Activated T-cell treated with anti-CD3 and anti-CD28 coated beads, Interleukin-2, amount 50 U/mL, for 72 hours (primary cell): ENCODE measurements at regions not wholly inside any gene's neighbourhood (a gene's known extent, or its start where the extent isn't known, plus 50 kb on each side); places are given as distances from the start of the nearest gene placed in this dataset.

Experiments
- ATAC-seq, 2 donors: fragments of 150-1000 bp; cut with Tn5 transposase; replicated peaks in 1 of 2; 2 replicates each; pipeline ENCODE4 v1.10.0; 2021; ENCODE audit warnings: moderate library complexity in 2 of 2, mild to moderate bottlenecking in 1 of 2
- DNase-seq, 2 donors: peaks; one replicate each; pipeline ENCODE4 v3.0.0; 2021 to 2022; ENCODE audit warnings: mixed read lengths in 1 of 2
- H3K27ac Mint-ChIP-seq: one replicate; pipeline ENCODE4 v1.8.0; 2022; ENCODE audit warnings: mild to moderate bottlenecking, moderate library complexity, mixed read lengths
- H3K27me3 Mint-ChIP-seq: one replicate; pipeline ENCODE4 v1.8.0; 2022; ENCODE audit warnings: low read depth, mixed read lengths
- H3K36me3 Mint-ChIP-seq, 2 donors: one replicate each; pipeline ENCODE4 v1.8.0; 2022; ENCODE audit warnings: mixed read lengths in 2 of 2, mild to moderate bottlenecking in 1 of 2; ENCODE audit not compliant: insufficient read depth in 2 of 2
- H3K4me1 Mint-ChIP-seq: one replicate; pipeline ENCODE4 v1.8.0; 2022; ENCODE audit warnings: low read depth, mixed read lengths
- H3K4me3 Mint-ChIP-seq, 2 donors: one replicate each; pipeline ENCODE4 v1.8.0; 2022; ENCODE audit warnings: mild to moderate bottlenecking in 2 of 2, mixed read lengths in 2 of 2, moderate library complexity in 2 of 2
- H3K9me3 Mint-ChIP-seq, 2 donors: one replicate each; pipeline ENCODE4 v1.8.0; 2022; ENCODE audit warnings: mixed read lengths in 2 of 2

DNA sequence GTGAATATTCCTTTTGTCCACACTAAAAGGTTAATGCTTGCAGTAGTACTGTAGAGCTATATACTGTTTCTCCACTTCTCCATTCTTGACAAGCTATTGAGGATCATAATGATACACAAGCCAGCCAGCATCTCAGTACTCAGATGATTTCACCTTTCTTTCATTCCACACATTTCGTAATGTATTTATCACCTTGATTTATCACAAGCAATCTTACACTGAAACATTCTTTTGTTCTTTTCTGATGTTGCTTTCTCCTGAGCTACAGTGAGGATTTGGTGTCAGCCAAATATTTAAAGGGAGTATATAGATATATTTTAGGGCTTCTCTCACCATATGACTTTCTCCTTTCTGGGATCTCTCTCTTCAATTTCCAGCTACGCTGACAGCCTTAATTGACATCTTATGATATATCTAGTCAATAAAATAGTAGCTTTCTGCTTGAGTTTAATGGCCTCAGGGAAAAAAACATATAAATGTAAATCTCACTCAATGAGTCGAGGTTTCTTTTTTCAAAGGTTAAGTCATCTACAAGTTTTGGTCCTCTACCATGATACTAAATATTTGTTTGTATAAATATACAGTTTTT is 1327.0 kb downstream of the NSUN3 start:
- Mint-ChIP-seq H3K4me1 (no peaks in the 10 kb centered on the region), H3K27me3 (no peaks in the 10 kb centered on the region), H3K36me3 (no peaks in the 10 kb centered on the region), H3K9me3 (peaks cover 4 to 7% of the 10 kb centered on the region in 2 donors), H3K27ac (no peak overlapping the region), H3K4me3 (no peak overlapping the region)
- DNase-seq (no peak), ATAC-seq (no peak)

- H3K9me3 Mint-ChIP-seq: peaks cover 0 to 5% of the 10 kb centered on the region in 2 donors
- H3K27me3 Mint-ChIP-seq: no peaks in the 10 kb centered on the region
- no peak overlapping the region for H3K27ac Mint-ChIP-seq
- H3K4me1 Mint-ChIP-seq: no peaks in the 10 kb centered on the region
- H3K4me3 Mint-ChIP-seq: no peak overlapping the region
- ATAC-seq (no peak), DNase-seq (no peak)
- H3K36me3 Mint-ChIP-seq: no peaks in the 10 kb centered on the region
Observed at GRCh38 chr3:95394286-95394685, 1331.4 kb downstream of the NSUN3 start.

GRCh38 chr3:95399585-95399984 is 1336.7 kb downstream of the NSUN3 start:
- Mint-ChIP-seq H3K9me3 (peaks cover 0 to 3% of the 10 kb centered on the region in 2 donors), H3K27me3 (no peaks in the 10 kb centered on the region), H3K4me3 (no peak overlapping the region), H3K27ac (no peak overlapping the region), H3K4me1 (no peaks in the 10 kb centered on the region), H3K36me3 (no peaks in the 10 kb centered on the region)
- no peak for DNase-seq
- no peak for ATAC-seq

GRCh38 chr3:95401693-95402092 is 1338.8 kb downstream of the NSUN3 start:
- H3K9me3 Mint-ChIP-seq: peaks cover 0 to 3% of the 10 kb centered on the region in 2 donors
- no peaks in the 10 kb centered on the region for H3K27me3 Mint-ChIP-seq
- ATAC-seq (no peak), DNase-seq (no peak)
- H3K27ac Mint-ChIP-seq: no peak overlapping the region
- H3K36me3 Mint-ChIP-seq: no peaks in the 10 kb centered on the region
- no peaks in the 10 kb centered on the region for H3K4me1 Mint-ChIP-seq
- no peak overlapping the region for H3K4me3 Mint-ChIP-seq

- no peaks in the 10 kb centered on the region for H3K36me3 Mint-ChIP-seq
- no peaks in the 10 kb centered on the region for H3K4me1 Mint-ChIP-seq
- H3K4me3 Mint-ChIP-seq: no peak overlapping the region
- H3K27ac Mint-ChIP-seq: no peak overlapping the region
- DNase-seq (no peak), ATAC-seq (no peak)
- H3K9me3 Mint-ChIP-seq: no peaks in the 10 kb centered on the region
- no peaks in the 10 kb centered on the region for H3K27me3 Mint-ChIP-seq
Observed at GRCh38 chr3:95407709-95408463, 1345.0 kb downstream of the NSUN3 start.

DNA sequence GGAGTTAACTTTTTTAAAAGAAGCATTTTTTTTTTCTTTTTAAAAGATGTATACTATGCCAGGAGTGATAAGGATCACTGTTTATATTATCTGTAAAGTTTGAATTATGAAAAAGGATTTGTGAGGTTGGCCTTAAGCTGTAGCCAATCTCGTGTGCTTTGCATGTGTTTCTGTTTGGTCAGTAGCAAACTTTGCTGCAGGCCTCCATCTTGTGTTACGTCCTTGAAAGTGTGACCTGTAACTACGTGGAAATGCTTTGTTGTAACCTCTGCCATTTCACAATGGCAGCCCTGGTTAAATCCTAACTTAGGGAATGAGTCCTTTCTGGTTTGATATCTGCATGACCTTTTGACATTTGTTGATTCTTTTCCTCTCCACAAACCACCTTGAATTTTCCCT is 1345.6 kb downstream of the NSUN3 start:
- no peak for ATAC-seq
- Mint-ChIP-seq H3K9me3 (no peaks in the 10 kb centered on the region), H3K4me1 (no peaks in the 10 kb centered on the region), H3K27ac (no peak overlapping the region), H3K27me3 (no peaks in the 10 kb centered on the region), H3K4me3 (no peak overlapping the region), H3K36me3 (no peaks in the 10 kb centered on the region)
- DNase-seq: no peak

GRCh38 chr3:95418251-95418650 is 1355.4 kb downstream of the NSUN3 start:
- no peaks in the 10 kb centered on the region for H3K4me1 Mint-ChIP-seq

DNA sequence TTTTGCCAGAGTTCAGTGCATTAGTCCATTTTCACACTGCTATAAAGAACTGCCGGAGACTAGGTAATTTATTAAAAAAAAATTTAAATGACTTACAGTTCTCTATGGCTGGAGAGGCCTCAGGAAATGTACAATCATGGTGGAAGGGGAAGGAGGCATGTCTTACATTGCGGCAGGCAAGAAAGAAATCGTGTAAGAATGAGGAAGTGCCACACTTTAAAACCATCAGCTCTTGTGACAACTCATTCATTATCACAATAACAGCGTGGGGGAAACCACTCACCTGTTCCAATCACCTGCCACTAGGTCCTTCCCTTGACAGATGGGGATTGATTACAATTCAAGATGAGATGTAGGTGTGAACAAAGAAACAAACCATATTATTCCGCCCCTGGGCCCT is 1361.4 kb downstream of the NSUN3 start:
- no peak overlapping the region for H3K27ac Mint-ChIP-seq
- H3K4me3 Mint-ChIP-seq: no peak overlapping the region
- H3K4me1 Mint-ChIP-seq: no peaks in the 10 kb centered on the region
- peaks cover 4 to 8% of the 10 kb centered on the region in 2 donors for H3K9me3 Mint-ChIP-seq
- no peak for ATAC-seq
- H3K27me3 Mint-ChIP-seq: no peaks in the 10 kb centered on the region
- H3K36me3 Mint-ChIP-seq: no peaks in the 10 kb centered on the region
- DNase-seq: no peak

More at GRCh38 chr3:95418251-95418650, 1355.4 kb downstream of the NSUN3 start:
- no peaks in the 10 kb centered on the region for H3K27me3 Mint-ChIP-seq
- H3K27ac Mint-ChIP-seq: no peak overlapping the region
- H3K9me3 Mint-ChIP-seq: peaks cover 7 to 8% of the 10 kb centered on the region in 2 donors
- H3K36me3 Mint-ChIP-seq: peaks cover 2 to 3% of the 10 kb centered on the region in 2 donors
- DNase-seq (no peak), ATAC-seq (no peak)
- no peak overlapping the region for H3K4me3 Mint-ChIP-seq

DNA sequence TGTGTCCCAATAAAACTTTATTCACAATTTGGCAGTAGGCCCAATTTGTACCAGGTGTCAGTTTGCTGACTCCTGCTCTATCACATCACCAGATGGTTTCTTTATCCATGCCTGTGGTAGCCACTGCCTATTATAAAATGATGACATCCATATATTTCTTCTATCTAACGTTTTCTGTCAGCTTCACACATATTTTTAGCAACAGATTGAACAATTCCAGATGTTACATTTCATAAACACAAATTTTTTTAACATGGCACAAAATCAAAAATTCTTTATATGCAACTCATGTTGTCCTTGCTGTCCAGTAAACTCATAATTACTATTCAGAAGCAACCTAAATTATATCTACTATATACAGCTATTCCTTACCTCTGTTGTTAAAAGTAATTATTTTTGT is 1371.6 kb downstream of the NSUN3 start:
- Mint-ChIP-seq H3K36me3 (no peaks in the 10 kb centered on the region), H3K27me3 (no peaks in the 10 kb centered on the region), H3K27ac (no peak overlapping the region), H3K4me3 (no peak overlapping the region), H3K9me3 (peaks cover 3 to 4% of the 10 kb centered on the region in 2 donors), H3K4me1 (no peaks in the 10 kb centered on the region)
- ATAC-seq (no peak), DNase-seq (no peak)

DNA sequence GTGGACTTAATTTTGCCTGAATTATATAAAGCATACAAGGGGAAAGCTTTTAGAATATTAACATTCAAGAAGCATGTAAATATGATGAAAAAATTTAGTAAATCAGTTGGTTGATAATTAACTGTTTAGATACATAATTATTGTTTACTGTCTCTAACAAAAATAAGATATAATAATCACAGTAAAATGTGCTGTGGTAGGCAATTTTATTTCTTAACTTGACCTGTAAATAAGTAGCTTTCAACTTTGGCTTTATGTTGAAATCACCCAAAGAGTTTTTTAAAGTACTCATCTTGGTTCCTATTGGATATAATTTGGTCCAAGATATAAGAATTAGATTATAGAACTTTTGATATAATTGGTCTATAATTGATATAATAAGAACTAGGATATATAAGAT is 1374.5 kb downstream of the NSUN3 start:
- Mint-ChIP-seq H3K36me3 (no peaks in the 10 kb centered on the region), H3K4me1 (no peaks in the 10 kb centered on the region), H3K27ac (no peak overlapping the region), H3K4me3 (no peak overlapping the region), H3K9me3 (peaks cover 3 to 4% of the 10 kb centered on the region in 2 donors), H3K27me3 (no peaks in the 10 kb centered on the region)
- DNase-seq: no peak
- no peak for ATAC-seq

DNA sequence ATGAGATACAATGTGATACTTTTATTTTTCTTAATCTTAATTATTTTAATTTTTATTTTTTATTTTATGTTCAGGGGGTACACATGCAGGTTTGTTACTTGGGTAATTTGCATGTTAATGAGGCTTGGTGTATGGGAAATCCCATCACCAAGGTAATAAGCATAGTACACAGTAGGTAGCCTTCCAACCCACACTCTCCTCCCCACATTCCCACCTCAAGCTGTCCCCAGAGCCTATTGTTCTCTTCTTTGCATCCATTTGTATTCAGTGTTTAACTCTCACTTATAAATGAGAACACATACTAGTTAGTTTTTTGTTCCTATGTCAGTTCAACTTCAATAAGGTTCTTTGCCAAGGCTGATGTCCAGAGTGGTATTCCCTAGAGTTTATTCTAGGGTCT is 1375.4 kb downstream of the NSUN3 start:
- no peak overlapping the region for H3K27ac Mint-ChIP-seq
- H3K4me1 Mint-ChIP-seq: no peaks in the 10 kb centered on the region
- no peaks in the 10 kb centered on the region for H3K27me3 Mint-ChIP-seq
- H3K4me3 Mint-ChIP-seq: no peak overlapping the region
- no peak for DNase-seq
- no peak for ATAC-seq
- no peaks in the 10 kb centered on the region for H3K36me3 Mint-ChIP-seq
- peaks cover 3 to 4% of the 10 kb centered on the region in 2 donors for H3K9me3 Mint-ChIP-seq

- no peak for ATAC-seq
- Mint-ChIP-seq H3K4me1 (no peaks in the 10 kb centered on the region), H3K9me3 (peaks cover 1 to 2% of the 10 kb centered on the region in 2 donors), H3K36me3 (no peaks in the 10 kb centered on the region), H3K4me3 (no peak overlapping the region), H3K27me3 (no peaks in the 10 kb centered on the region), H3K27ac (no peak overlapping the region)
- DNase-seq: no peak
Observed at GRCh38 chr3:95442766-95443165, 1371.6 kb upstream of the EPHA6 start.

DNA sequence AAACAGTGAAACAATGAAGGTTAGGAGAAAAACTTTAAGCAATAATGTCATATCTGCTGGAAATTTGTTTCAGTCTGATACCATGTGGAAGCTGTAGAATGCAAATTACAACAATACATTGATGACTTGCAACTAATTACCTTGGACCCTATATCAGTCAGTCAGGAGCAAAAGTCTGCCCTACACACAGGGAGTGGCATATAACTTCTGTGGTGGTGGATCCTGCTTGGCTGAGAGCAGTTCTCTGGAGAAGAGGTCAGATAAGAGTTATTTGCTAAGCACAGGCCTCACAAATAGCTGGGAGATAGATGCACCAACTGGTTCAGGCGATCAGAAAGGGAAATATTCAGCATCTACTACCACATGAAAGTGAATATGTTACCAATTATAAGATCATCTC is 1364.6 kb upstream of the EPHA6 start:
- ATAC-seq: no peak
- no peak for DNase-seq
- Mint-ChIP-seq H3K27ac (no peak overlapping the region), H3K4me3 (no peak overlapping the region), H3K4me1 (no peaks in the 10 kb centered on the region), H3K9me3 (peaks cover 0 to 1% of the 10 kb centered on the region in 2 donors), H3K36me3 (no peaks in the 10 kb centered on the region), H3K27me3 (no peaks in the 10 kb centered on the region)

GRCh38 chr3:95453242-95453641 is 1361.2 kb upstream of the EPHA6 start:
- H3K27ac Mint-ChIP-seq: no peak overlapping the region
- ATAC-seq: no peak

More at GRCh38 chr3:95453242-95453641, 1361.2 kb upstream of the EPHA6 start:
- H3K27me3 Mint-ChIP-seq: no peaks in the 10 kb centered on the region
- no peaks in the 10 kb centered on the region for H3K36me3 Mint-ChIP-seq
- no peak overlapping the region for H3K4me3 Mint-ChIP-seq
- H3K4me1 Mint-ChIP-seq: no peaks in the 10 kb centered on the region
- no peak for DNase-seq
- no peaks in the 10 kb centered on the region for H3K9me3 Mint-ChIP-seq
